HCT116 (cell line): ENCODE measurements at regions not wholly inside any gene's neighbourhood (a gene's known extent, or its start where the extent isn't known, plus 50 kb on each side); places are given as distances from the start of the nearest gene placed in this dataset.

Experiments
- ATAC-seq: fragments of 200-7000 bp; cut with Tn5 transposase; 2 replicates; pipeline ENCODE4 v1.9.1; 2020; ENCODE audit warnings: mild to moderate bottlenecking, moderate library complexity
- BruUV-seq: library from RNA; stranded (reverse); fragments of 400-500 nt; replicated peaks from 2 replicates; lab custom pipeline; 2021; lab: Mats Ljungman, UMichigan
- CTCF ChIA-PET: fragments of 300-600 bp; sonication (Branson Sonifier 250); formaldehyde crosslinking; loops from one replicate; lab custom pipeline; 2021; ENCODE audit warnings: antibody characterized with exemption; lab: Charles Lee
- POLR2A ChIA-PET: fragments of 300-600, 350-600 bp; sonication (Branson Sonifier 250); formaldehyde crosslinking; loops from one replicate; lab custom pipeline; 2021; ENCODE audit warnings: antibody characterized with exemption; lab: Charles Lee
- RAD21 ChIA-PET, 2 experiments: fragments of 300-600 bp; sonication (Branson Sonifier 250); formaldehyde crosslinking; loops; one replicate each; lab custom pipeline; 2023; ENCODE audit warnings: low total read pairs in 2 of 2; ENCODE audit not compliant: uncharacterized antibody in 2 of 2, unreplicated experiment in 2 of 2, low non-redundant PET in 1 of 2; lab: Charles Lee
- DNase-seq: peaks from one replicate; pipeline ENCODE4 v3.0.0-alpha.2; 2010; ENCODE audit warnings: low read depth, low spot score
- H2AFZ ChIP-seq: fragments of 200-600 bp; shearing (Covaris generic), sonication (generic); 2 replicates; pipeline ENCODE4 v1.6.1; 2017; ENCODE audit warnings: low read depth, mixed run types, mixed read lengths, antibody characterized with exemption, low read length; ENCODE audit not compliant: poor library complexity, severe bottlenecking
- H3K27ac ChIP-seq: 2 replicates; pipeline ENCODE4 v1.5.1; 2012; ENCODE audit warnings: low read depth, low read length
- H3K27me3 ChIP-seq: fragments of 200-600 bp; sonication (generic); 2 replicates; pipeline ENCODE4 v1.6.1; 2016; ENCODE audit warnings: mixed run types, low read length, mixed read lengths; ENCODE audit not compliant: insufficient read depth
- H3K36me3 ChIP-seq, 2 experiments: fragments of 200-500 bp in 1 of 2; fragments of 200-600 bp in 1 of 2; sonication (Bioruptor generic) in 1 of 2; sonication (generic) in 1 of 2; 2 replicates each; pipeline versions ENCODE4 v1.5.1 to v1.6.1; 2014 to 2016; ENCODE audit warnings: low read length in 2 of 2, inconsistent platforms in 1 of 2, mixed read lengths in 1 of 2, mixed run types in 1 of 2; ENCODE audit not compliant: insufficient read depth in 2 of 2, control insufficient read depth in 1 of 2
- H3K4me1 ChIP-seq, 2 experiments: fragments of 200-600 bp in 1 of 2; sonication (generic) in 1 of 2; 2 replicates each; pipeline versions ENCODE4 v1.5.1 to v1.6.1; 2012 to 2017; ENCODE audit warnings: low read length in 2 of 2, inconsistent platforms in 1 of 2, mild to moderate bottlenecking in 1 of 2, mixed read lengths in 1 of 2, mixed run types in 1 of 2, moderate library complexity in 1 of 2; ENCODE audit not compliant: insufficient read depth in 2 of 2, control insufficient read depth in 1 of 2
- H3K4me2 ChIP-seq: fragments of 200-600 bp; sonication (generic); 2 replicates; pipeline ENCODE4 v1.6.1; 2017; ENCODE audit warnings: mixed run types, low read length, mixed read lengths
- H3K4me3 ChIP-seq, 2 experiments: fragments of 200-600 bp in 1 of 2; sonication (generic) in 1 of 2; replicated peaks in 1 of 2; 2 replicates each; pipeline ENCODE4 v1.5.1; 2011 to 2016; ENCODE audit warnings: low read length in 2 of 2, control low read depth in 1 of 2, low read depth in 1 of 2, mild to moderate bottlenecking in 1 of 2, mixed read lengths in 1 of 2, mixed run types in 1 of 2
- H3K79me2 ChIP-seq: fragments of 200-600 bp; sonication (generic); 2 replicates; pipeline ENCODE4 v1.6.1; 2017; ENCODE audit warnings: mild to moderate bottlenecking, mixed run types, low read length, moderate library complexity, mixed read lengths; ENCODE audit not compliant: insufficient read depth
- H3K9ac ChIP-seq: fragments of 200-600 bp; sonication (generic); 2 replicates; pipeline ENCODE4 v1.6.1; 2016; ENCODE audit warnings: low read length, mixed read lengths
- H3K9me2 ChIP-seq: fragments of 200-600 bp; sonication (generic), shearing (Covaris generic); 2 replicates; pipeline ENCODE4 v1.6.1; 2017; ENCODE audit warnings: mixed run types, mild to moderate bottlenecking, moderate library complexity; ENCODE audit not compliant: insufficient read depth
- H3K9me3 ChIP-seq, 2 experiments: fragments of 200-500 bp in 1 of 2; fragments of 200-600 bp in 1 of 2; sonication (Bioruptor generic) in 1 of 2; sonication (generic) in 1 of 2; 2 replicates each; pipeline ENCODE4 v1.6.1; 2014 to 2017; ENCODE audit warnings: low read length in 2 of 2, mixed read lengths in 2 of 2, inconsistent platforms in 1 of 2, low read depth in 1 of 2, mild to moderate bottlenecking in 1 of 2, mixed run types in 1 of 2, moderate library complexity in 1 of 2; ENCODE audit not compliant: control insufficient read depth in 1 of 2, insufficient read depth in 1 of 2
- H4K20me1 ChIP-seq: fragments of 200-600 bp; sonication (generic), shearing (Covaris generic); 2 replicates; pipeline ENCODE4 v1.6.1; 2017; ENCODE audit warnings: mixed run types, mild to moderate bottlenecking, moderate library complexity; ENCODE audit not compliant: insufficient read depth
- ATF3 ChIP-seq: IDR thresholded peaks from 2 replicates; pipeline ENCODE4 v1.6.1; 2012
- CBX3 ChIP-seq: IDR thresholded peaks from 2 replicates; pipeline ENCODE4 v1.6.1; 2012; ENCODE audit warnings: low read depth
- JUND ChIP-seq: IDR thresholded peaks from 2 replicates; pipeline ENCODE4 v1.6.1; 2012
- RAD21 ChIP-seq: IDR thresholded peaks from 2 replicates; pipeline ENCODE4 v1.6.1; 2012; ENCODE audit warnings: low read depth, mild to moderate bottlenecking
- REST ChIP-seq: IDR thresholded peaks from 2 replicates; pipeline ENCODE4 v1.6.1; 2012; ENCODE audit warnings: low read depth
- SP1 ChIP-seq: IDR thresholded peaks from 2 replicates; pipeline ENCODE4 v1.6.1; 2012; ENCODE audit warnings: low read depth
- ZBTB33 ChIP-seq: IDR thresholded peaks from 2 replicates; pipeline ENCODE4 v1.6.1; 2011; ENCODE audit warnings: mild to moderate bottlenecking, low read length, moderate library complexity; ENCODE audit not compliant: insufficient replicate concordance; ENCODE audit errors: extremely low read depth
- intact Hi-C: fragments of 100-400 bp; cut with micrococcal nuclease; formaldehyde crosslinking; loops from 2 replicates; pipeline ENCODE4 v1.10.0; 2022

DNA sequence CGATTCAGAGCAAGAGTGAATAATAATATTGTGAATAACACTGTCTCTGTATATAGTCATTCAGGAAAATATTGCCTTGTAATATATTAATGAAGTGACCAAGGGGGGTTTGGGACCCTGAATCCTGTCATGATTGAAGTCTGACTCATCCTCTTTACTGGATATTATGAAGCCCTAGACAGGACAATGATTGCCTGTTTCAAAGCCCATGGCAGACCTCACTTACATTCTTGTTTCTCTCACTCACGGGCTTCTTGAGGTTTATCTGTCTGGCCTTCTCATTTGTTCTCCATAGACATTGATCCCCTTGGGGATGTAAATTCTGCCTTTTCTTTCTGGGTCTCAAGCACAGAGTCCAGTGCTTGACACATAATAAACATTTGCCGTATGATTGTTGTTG, 449.3 kb upstream of the THRB start:
- ATAC-seq = no peak
- CTCF ChIA-PET = no interaction called here

More for the DNA sequence above, 449.3 kb upstream of the THRB start:
- Histone ChIP-seq H3K9ac (no peak overlapping the region), H3K79me2 (no peaks in the 10 kb centered on the region), H3K9me3 (no peaks in the 10 kb centered on the region), H3K4me3 (no peak overlapping the region), H3K4me2 (no peak overlapping the region), H3K27me3 (peaks cover 12% of the 10 kb centered on the region), H4K20me1 (no peaks in the 10 kb centered on the region), H3K27ac (no peak overlapping the region), H2AFZ (no peak overlapping the region), H3K36me3 (no peaks in the 10 kb centered on the region), H3K9me2 (no peaks in the 10 kb centered on the region), H3K4me1 (no peaks in the 10 kb centered on the region)
- BruUV-seq = no TSS peak
- ChIA-PET POLR2A (no interaction called here), RAD21 (no interaction called here)
- intact Hi-C loops = no loop called here
- DNase-seq = no peak
- TF ChIP-seq JUND (no peak), CBX3 (no peak), ZBTB33 (no peak), ATF3 (no peak), REST (no peak), RAD21 (no peak), SP1 (no peak)
